AG04450 (cell line): ENCODE measurements at regions not wholly inside any gene's neighbourhood (a gene's known extent, or its start where the extent isn't known, plus 50 kb on each side); places are given as distances from the start of the nearest gene placed in this dataset.

Experiments
- CTCF ChIA-PET: fragments of 300-600, 350-600 bp; formaldehyde crosslinking; extraction: SDS; loops from one replicate; lab custom pipeline; 2022; ENCODE audit warnings: antibody characterized with exemption, inconsistent platforms; lab: Charles Lee
- POLR2A ChIA-PET: fragments of 350-600 bp; formaldehyde crosslinking; extraction: SDS; loops from one replicate; lab custom pipeline; 2021; ENCODE audit warnings: antibody characterized with exemption, inconsistent platforms; lab: Yijun Ruan, JAX
- DNase-seq: peaks from one replicate; pipeline ENCODE4 v3.0.0-alpha.2; 2011; ENCODE audit warnings: low read depth, low spot score
- H3K27ac ChIP-seq: one replicate; pipeline ENCODE4 v1.5.1; 2012; ENCODE audit warnings: low read depth, low read length, control low read depth
- H3K27me3 ChIP-seq: one replicate; pipeline ENCODE4 v1.6.0; 2012; ENCODE audit warnings: low read length; ENCODE audit not compliant: control insufficient read depth, insufficient read depth
- H3K4me3 ChIP-seq: 2 replicates; pipeline ENCODE4 v1.5.1; 2011; ENCODE audit warnings: mild to moderate bottlenecking, low read depth, low read length, control low read depth
- H3K9me3 ChIP-seq: 2 replicates; pipeline ENCODE4 v1.5.1; 2012; ENCODE audit warnings: low read length; ENCODE audit not compliant: control insufficient read depth, insufficient read depth
- CTCF ChIP-seq: IDR thresholded peaks from 2 replicates; pipeline ENCODE4 v1.5.1; 2011; ENCODE audit warnings: low read depth, low read length, control low read depth, inconsistent platforms

GRCh38 chr1:79694241-79694640, 687.7 kb upstream of the ADGRL4 start:
- CTCF ChIA-PET: no interaction called here
- Histone ChIP-seq H3K27ac (no peak overlapping the region), H3K4me3 (no peak overlapping the region), H3K9me3 (no peaks in the 10 kb centered on the region), H3K27me3 (no peaks in the 10 kb centered on the region)
- POLR2A ChIA-PET: no interaction called here
- TF ChIP-seq CTCF: no peak
- no peak for DNase-seq

DNA sequence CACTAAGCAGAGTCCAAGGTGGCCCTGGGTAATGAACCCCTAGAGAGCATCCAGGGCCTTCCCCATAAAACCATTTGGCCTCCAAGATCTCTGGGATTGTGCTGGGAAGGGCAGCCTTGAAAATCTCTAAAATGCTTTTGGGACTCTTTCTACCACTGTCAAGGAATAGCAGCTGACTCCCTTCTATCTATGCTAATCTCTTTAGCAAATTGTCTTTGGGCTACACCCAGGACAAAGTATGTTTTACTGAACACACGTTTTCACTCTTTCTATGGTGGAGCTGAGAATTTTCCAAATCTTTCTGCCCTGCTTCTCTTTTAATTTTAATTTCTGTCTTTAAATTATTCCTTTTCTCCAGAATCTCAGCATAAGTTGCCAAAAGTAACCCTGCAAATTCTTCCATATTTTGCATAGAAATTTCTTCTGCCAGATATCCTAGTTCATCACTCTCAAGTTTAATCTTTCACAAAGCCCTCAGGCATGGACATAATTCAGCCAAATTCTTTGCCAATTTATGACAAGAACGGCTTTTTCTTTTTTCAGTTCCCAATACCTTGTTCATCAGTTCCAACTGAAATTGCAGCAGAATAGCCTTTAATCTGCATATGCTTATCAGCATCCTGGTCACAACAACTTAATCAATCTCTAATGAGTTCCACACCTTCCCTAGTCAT, 687.0 kb upstream of the ADGRL4 start:
- no peak for DNase-seq
- no peaks in the 10 kb centered on the region for H3K9me3 ChIP-seq
- no peaks in the 10 kb centered on the region for H3K27me3 ChIP-seq
- no peak overlapping the region for H3K27ac ChIP-seq
- H3K4me3 ChIP-seq: no peak overlapping the region
- ChIA-PET POLR2A (no interaction called here), CTCF (no interaction called here)
- TF ChIP-seq CTCF: no peak

GRCh38 chr1:79692519-79692918, 686.0 kb upstream of the ADGRL4 start:
- ChIA-PET CTCF (no interaction called here), POLR2A (no interaction called here)
- Histone ChIP-seq H3K27ac (no peak overlapping the region), H3K9me3 (no peaks in the 10 kb centered on the region), H3K4me3 (no peak overlapping the region), H3K27me3 (no peaks in the 10 kb centered on the region)
- no peak for TF ChIP-seq CTCF
- DNase-seq: no peak

DNA sequence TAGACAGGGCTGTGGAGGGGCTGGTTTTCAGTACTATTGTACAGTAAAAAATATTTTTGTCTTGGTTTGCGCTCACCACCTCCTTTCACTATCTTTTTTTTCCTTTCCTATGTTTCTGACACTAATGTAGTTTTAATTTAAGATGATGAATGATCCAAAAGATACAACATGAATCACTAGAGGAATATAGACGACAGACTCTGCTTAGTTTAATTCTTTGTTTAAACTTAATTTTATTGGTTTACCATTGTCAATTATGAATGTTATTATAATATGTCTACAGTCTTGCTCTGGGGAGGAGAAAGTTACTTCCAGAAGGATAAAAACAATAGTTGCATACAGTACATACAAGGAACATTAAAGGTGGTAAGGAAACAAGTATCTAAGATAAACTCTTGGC, 682.4 kb upstream of the ADGRL4 start:
- H3K9me3 ChIP-seq: no peaks in the 10 kb centered on the region
- H3K4me3 ChIP-seq: no peak overlapping the region
- no peak for DNase-seq
- no peak for TF ChIP-seq CTCF
- no peak overlapping the region for H3K27ac ChIP-seq
- CTCF ChIA-PET: interaction anchor here (0.6 kb wide), 1 partner anchor 414 kb away, joined by 3 read pairs; no protein-coding TSS in a partner anchor
- POLR2A ChIA-PET: no interaction called here
- H3K27me3 ChIP-seq: no peaks in the 10 kb centered on the region

GRCh38 chr1:79683420-79683819, 676.9 kb upstream of the ADGRL4 start:
- Histone ChIP-seq H3K4me3 (no peak overlapping the region), H3K9me3 (no peaks in the 10 kb centered on the region), H3K27ac (no peak overlapping the region), H3K27me3 (no peaks in the 10 kb centered on the region)
- no peak for DNase-seq
- CTCF ChIA-PET: interaction anchor here (0.6 kb wide), 1 partner anchor 98 kb away, joined by 3 read pairs; no protein-coding TSS in a partner anchor
- POLR2A ChIA-PET: no interaction called here
- TF ChIP-seq CTCF: no peak
